ENCODE measurements at regions not wholly inside any gene's neighbourhood (a gene's known extent, or its start where the extent isn't known, plus 50 kb on each side); places are given as distances from the start of the nearest gene placed in this dataset.

- Histone ChIP-seq H3K9ac (ENCODE audit: insufficient read depth, low read length, poor library complexity, severe bottlenecking) (no peak overlapping the region), H2AFZ (ENCODE audit: insufficient read depth, low read depth, low read length, poor library complexity, severe bottlenecking) (no peak overlapping the region), H3K79me2 (ENCODE audit: insufficient read depth, low read length) (no peaks in the 10 kb centered on the region), H4K20me1 (ENCODE audit: insufficient read depth, low read length) (no peaks in the 10 kb centered on the region), H3K27me3 (ENCODE audit: control insufficient read depth in 2 of 2, insufficient read depth in 2 of 2, low read length in 2 of 2) (peaks cover 0 to 2% of the 10 kb centered on the region in 2 donors), H3K4me3 (replicated peaks in 1 of 3; ENCODE audit: low read depth in 2 of 3, low read length in 3 of 3) (no peak overlapping the region), H3K27ac (ENCODE audit: low read depth in 1 of 2, low read length in 2 of 2) (no peak overlapping the region), H3K4me2 (replicated peaks; ENCODE audit: extremely low read depth, low read length, poor library complexity, severe bottlenecking) (no peak overlapping the region), H3K9me3 (replicated peaks in 1 of 2; ENCODE audit: control insufficient read depth in 1 of 2, insufficient read depth in 1 of 2, low read length in 2 of 2) (peaks cover 0 to 5% of the 10 kb centered on the region in 2 donors), H3K36me3 (replicated peaks in 1 of 2; ENCODE audit: control insufficient read depth in 1 of 2, insufficient read depth in 2 of 2, low read length in 2 of 2) (no peaks in the 10 kb centered on the region), H3K4me1 (ENCODE audit: control insufficient read depth in 1 of 2, insufficient read depth in 2 of 2, low read length in 2 of 2) (no peaks in the 10 kb centered on the region)
- no peak for TF ChIP-seq CTCF (IDR thresholded peaks at IDR 0.05)
- Mint-ChIP-seq H3K4me3 (no peak overlapping the region), H3K27ac (no peak overlapping the region), H3K27me3 (ENCODE audit: low read depth in 3 of 3) (peaks cover 2 to 9% (median 2%) of the 10 kb centered on the region in 3 donors), H3K9me3 (peaks cover 4 to 13% (median 6%) of the 10 kb centered on the region in 7 donors), H3K36me3 (no peaks in the 10 kb centered on the region), H3K4me1 (no peaks in the 10 kb centered on the region)
- no CpG with 5 or more reads among the region's 2 CpGs for WGBS (ENCODE audit: insufficient coverage)
- DNase-seq, result no peak
- intact Hi-C loops (cut with micrococcal nuclease), result no loop called here
These were observed 75.5 kb upstream of the CREB5 start for GRCh38 chr7:28336806-28337205.

GRCh38 chr7:28338041-28338440 lies 74.3 kb upstream of the CREB5 start:
- peaks cover 2 to 6% (median 2%) of the 10 kb centered on the region in 3 donors for H3K27me3 Mint-ChIP-seq (ENCODE audit: low read depth in 3 of 3)
- peaks cover 4 to 14% (median 6%) of the 10 kb centered on the region in 7 donors for H3K9me3 Mint-ChIP-seq
- no CpG with 5 or more reads among the region's 3 CpGs for WGBS (ENCODE audit: insufficient coverage)

More at GRCh38 chr7:28338041-28338440, 74.3 kb upstream of the CREB5 start:
- H3K4me2 ChIP-seq (replicated peaks; ENCODE audit: extremely low read depth, low read length, poor library complexity, severe bottlenecking), result no peak overlapping the region
- H3K4me1 ChIP-seq (ENCODE audit: control insufficient read depth in 1 of 2, insufficient read depth in 2 of 2, low read length in 2 of 2), result no peaks in the 10 kb centered on the region
- no peak overlapping the region for H3K27ac ChIP-seq (ENCODE audit: low read depth in 1 of 2, low read length in 2 of 2)
- H3K9ac ChIP-seq (ENCODE audit: insufficient read depth, low read length, poor library complexity, severe bottlenecking), result no peak overlapping the region
- no peaks in the 10 kb centered on the region for H4K20me1 ChIP-seq (ENCODE audit: insufficient read depth, low read length)
- H3K79me2 ChIP-seq (ENCODE audit: insufficient read depth, low read length), result no peaks in the 10 kb centered on the region
- no peaks in the 10 kb centered on the region for H3K36me3 Mint-ChIP-seq
- H3K4me3 ChIP-seq (replicated peaks in 1 of 3; ENCODE audit: low read depth in 2 of 3, low read length in 3 of 3), result no peak overlapping the region
- no peak overlapping the region for H3K4me3 Mint-ChIP-seq
- H3K36me3 ChIP-seq (replicated peaks in 1 of 2; ENCODE audit: control insufficient read depth in 1 of 2, insufficient read depth in 2 of 2, low read length in 2 of 2), result no peaks in the 10 kb centered on the region
- intact Hi-C loops (cut with micrococcal nuclease), result no loop called here
- H3K4me1 Mint-ChIP-seq, result no peaks in the 10 kb centered on the region
- peaks cover 0 to 5% of the 10 kb centered on the region in 2 donors for H3K9me3 ChIP-seq (replicated peaks in 1 of 2; ENCODE audit: control insufficient read depth in 1 of 2, insufficient read depth in 1 of 2, low read length in 2 of 2)
- peaks cover 0 to 2% of the 10 kb centered on the region in 2 donors for H3K27me3 ChIP-seq (ENCODE audit: control insufficient read depth in 2 of 2, insufficient read depth in 2 of 2, low read length in 2 of 2)
- no peak for DNase-seq
- H3K27ac Mint-ChIP-seq, result no peak overlapping the region
- TF ChIP-seq CTCF (IDR thresholded peaks at IDR 0.05), result no peak
- H2AFZ ChIP-seq (ENCODE audit: insufficient read depth, low read depth, low read length, poor library complexity, severe bottlenecking), result no peak overlapping the region
